HG02884 (cell line): ENCODE measurements at regions not wholly inside any gene's neighbourhood (a gene's known extent, or its start where the extent isn't known, plus 50 kb on each side); places are given as distances from the start of the nearest gene placed in this dataset.
"Not testable (repeated sequence)": the region's sequence is repeated elsewhere in the genome, so short reads cannot be mapped to it uniquely, and the experiment has no call there.

Experiments used
- ATAC-seq: cut with Tn5 transposase; IDR thresholded peaks from one replicate; pipeline ENCODE4 v1.9.1; 2021; ENCODE audit warnings: mild to moderate bottlenecking, moderate library complexity; ENCODE audit not compliant: unreplicated experiment

- no peak for ATAC-seq
These were observed 341.0 kb downstream of the KCNJ2 start for GRCh38 chr17:70510288-70510687.

- no peak for ATAC-seq
These were observed 348.5 kb downstream of the KCNJ2 start for GRCh38 chr17:70517816-70518215.

GRCh38 chr17:70519300-70519699 lies 350.0 kb downstream of the KCNJ2 start:
- ATAC-seq = no peak

- ATAC-seq = no peak
These were observed 351.1 kb downstream of the KCNJ2 start for GRCh38 chr17:70520447-70520846.

GRCh38 chr17:70520956-70521355 lies 351.6 kb downstream of the KCNJ2 start:
- no peak for ATAC-seq

- no peak for ATAC-seq
These were observed 352.5 kb downstream of the KCNJ2 start for GRCh38 chr17:70521821-70522256.

- no peak for ATAC-seq
These were observed 354.1 kb downstream of the KCNJ2 start for GRCh38 chr17:70523426-70523825.

- ATAC-seq = not testable (repeated sequence)
These were observed 355.7 kb downstream of the KCNJ2 start for GRCh38 chr17:70525035-70525434.

- no peak for ATAC-seq
These were observed 356.6 kb downstream of the KCNJ2 start for GRCh38 chr17:70525961-70526360.

- ATAC-seq = peak; percentile 65
These were observed 358.1 kb downstream of the KCNJ2 start for GRCh38 chr17:70527364-70527888.

GRCh38 chr17:70533427-70533826 lies 364.1 kb downstream of the KCNJ2 start:
- no peak for ATAC-seq

GRCh38 chr17:70535986-70536385 lies 366.7 kb downstream of the KCNJ2 start:
- ATAC-seq = no peak

GRCh38 chr17:70539132-70539924 lies 370.0 kb downstream of the KCNJ2 start:
- ATAC-seq = no peak

GRCh38 chr17:70542876-70543275 lies 373.5 kb downstream of the KCNJ2 start:
- ATAC-seq = no peak

GRCh38 chr17:70544317-70544716 lies 375.0 kb downstream of the KCNJ2 start:
- ATAC-seq = no peak

GRCh38 chr17:70552230-70552981 lies 383.1 kb downstream of the KCNJ2 start:
- ATAC-seq = no peak

- no peak for ATAC-seq
These were observed 383.6 kb downstream of the KCNJ2 start for GRCh38 chr17:70552982-70553334.

- no peak for ATAC-seq
These were observed 386.4 kb downstream of the KCNJ2 start for GRCh38 chr17:70555723-70556122.

- ATAC-seq = no peak
These were observed 389.5 kb downstream of the KCNJ2 start for GRCh38 chr17:70558821-70559220.

GRCh38 chr17:70560471-70560870 lies 391.1 kb downstream of the KCNJ2 start:
- no peak for ATAC-seq

- no peak for ATAC-seq
These were observed 392.8 kb downstream of the KCNJ2 start for GRCh38 chr17:70562137-70562536.

- ATAC-seq = no peak
These were observed 394.0 kb downstream of the KCNJ2 start for GRCh38 chr17:70563281-70563820.
